GM12878 (cell line): ENCODE measurements at regions not wholly inside any gene's neighbourhood (a gene's known extent, or its start where the extent isn't known, plus 50 kb on each side); places are given as distances from the start of the nearest gene placed in this dataset.

Experiments used
- DPF2 ChIP-seq: fragments of 450-650 bp; IDR thresholded peaks from 2 replicates; pipeline ENCODE4 v1.6.1; 2017; ENCODE audit warnings: mild to moderate bottlenecking
- ESRRA ChIP-seq: IDR thresholded peaks from 2 replicates; pipeline ENCODE4 v1.6.1; 2012; ENCODE audit warnings: mild to moderate bottlenecking, low read length, improper control_type of control experiment
- EZH2 ChIP-seq: IDR thresholded peaks from 2 replicates; pipeline ENCODE4 v1.6.1; 2012; ENCODE audit warnings: low read depth, mild to moderate bottlenecking, control low read depth, inconsistent platforms, low read length, borderline replicate concordance; ENCODE audit not compliant: control insufficient read depth
- NFIC ChIP-seq: IDR thresholded peaks from 2 replicates; pipeline ENCODE4 v1.6.1; 2012; ENCODE audit warnings: low read depth, mild to moderate bottlenecking, inconsistent platforms, low read length, moderate library complexity
- NFXL1 ChIP-seq: fragments of 450-650 bp; IDR thresholded peaks from 2 replicates; pipeline ENCODE4 v1.6.1; 2017; ENCODE audit warnings: antibody characterized with exemption, mild to moderate bottlenecking, borderline replicate concordance
- NRF1 ChIP-seq: conservative IDR thresholded peaks from 2 replicates; pipeline ENCODE4 v1.6.1; 2011; ENCODE audit warnings: mild to moderate bottlenecking, low read depth, low read length, improper control_type of control experiment
- POLR2A ChIP-seq: IDR thresholded peaks from 2 replicates; pipeline ENCODE4 v1.6.1; 2011; ENCODE audit warnings: low read depth, mild to moderate bottlenecking, low read length
- SREBF2 ChIP-seq: IDR thresholded peaks from 2 replicates; pipeline ENCODE4 v1.6.1; 2012; ENCODE audit warnings: mild to moderate bottlenecking, low read length
- TARDBP ChIP-seq: IDR thresholded peaks from 2 replicates; pipeline ENCODE4 v1.6.1; 2016; ENCODE audit warnings: borderline replicate concordance
- ZSCAN29 ChIP-seq: fragments of 450-650 bp; IDR thresholded peaks from 2 replicates; pipeline ENCODE4 v1.6.1; 2017; ENCODE audit warnings: mild to moderate bottlenecking, moderate library complexity
- TF ChIP-seq, protein P1 (sequence below): fragments of 450-650 bp; IDR thresholded peaks from 2 replicates; pipeline ENCODE4 v1.6.1; 2017; ENCODE audit warnings: mild to moderate bottlenecking
- TF ChIP-seq, protein P2 (sequence below): IDR thresholded peaks from 2 replicates; pipeline ENCODE4 v1.6.1; 2012; ENCODE audit warnings: low read depth, low read length, improper control_type of control experiment

- no peak for TF ChIP-seq NFXL1
- TF ChIP-seq NFIC = no peak
- TF ChIP-seq, protein P1, sequence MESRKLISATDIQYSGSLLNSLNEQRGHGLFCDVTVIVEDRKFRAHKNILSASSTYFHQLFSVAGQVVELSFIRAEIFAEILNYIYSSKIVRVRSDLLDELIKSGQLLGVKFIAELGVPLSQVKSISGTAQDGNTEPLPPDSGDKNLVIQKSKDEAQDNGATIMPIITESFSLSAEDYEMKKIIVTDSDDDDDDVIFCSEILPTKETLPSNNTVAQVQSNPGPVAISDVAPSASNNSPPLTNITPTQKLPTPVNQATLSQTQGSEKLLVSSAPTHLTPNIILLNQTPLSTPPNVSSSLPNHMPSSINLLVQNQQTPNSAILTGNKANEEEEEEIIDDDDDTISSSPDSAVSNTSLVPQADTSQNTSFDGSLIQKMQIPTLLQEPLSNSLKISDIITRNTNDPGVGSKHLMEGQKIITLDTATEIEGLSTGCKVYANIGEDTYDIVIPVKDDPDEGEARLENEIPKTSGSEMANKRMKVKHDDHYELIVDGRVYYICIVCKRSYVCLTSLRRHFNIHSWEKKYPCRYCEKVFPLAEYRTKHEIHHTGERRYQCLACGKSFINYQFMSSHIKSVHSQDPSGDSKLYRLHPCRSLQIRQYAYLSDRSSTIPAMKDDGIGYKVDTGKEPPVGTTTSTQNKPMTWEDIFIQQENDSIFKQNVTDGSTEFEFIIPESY = no peak
- no peak for TF ChIP-seq ZSCAN29
- no peak for TF ChIP-seq POLR2A
- no peak for TF ChIP-seq EZH2
- no peak for TF ChIP-seq NRF1
- TF ChIP-seq, protein P2, sequence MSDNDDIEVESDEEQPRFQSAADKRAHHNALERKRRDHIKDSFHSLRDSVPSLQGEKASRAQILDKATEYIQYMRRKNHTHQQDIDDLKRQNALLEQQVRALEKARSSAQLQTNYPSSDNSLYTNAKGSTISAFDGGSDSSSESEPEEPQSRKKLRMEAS = no peak
- TF ChIP-seq ESRRA = no peak
- TF ChIP-seq DPF2 = no peak
- TF ChIP-seq TARDBP = no peak
- TF ChIP-seq SREBF2 = no peak
Observed at GRCh38 chr6:113539202-113539601, 317.9 kb upstream of the MARCKS start.
